GM18868 (cell line): ENCODE measurements at regions not wholly inside any gene's neighbourhood (a gene's known extent, or its start where the extent isn't known, plus 50 kb on each side); places are given as distances from the start of the nearest gene placed in this dataset.

Experiments
- ATAC-seq: cut with Tn5 transposase; IDR thresholded peaks from one replicate; pipeline ENCODE4 v1.9.1; 2021; ENCODE audit warnings: mild to moderate bottlenecking, moderate library complexity; ENCODE audit not compliant: unreplicated experiment

DNA sequence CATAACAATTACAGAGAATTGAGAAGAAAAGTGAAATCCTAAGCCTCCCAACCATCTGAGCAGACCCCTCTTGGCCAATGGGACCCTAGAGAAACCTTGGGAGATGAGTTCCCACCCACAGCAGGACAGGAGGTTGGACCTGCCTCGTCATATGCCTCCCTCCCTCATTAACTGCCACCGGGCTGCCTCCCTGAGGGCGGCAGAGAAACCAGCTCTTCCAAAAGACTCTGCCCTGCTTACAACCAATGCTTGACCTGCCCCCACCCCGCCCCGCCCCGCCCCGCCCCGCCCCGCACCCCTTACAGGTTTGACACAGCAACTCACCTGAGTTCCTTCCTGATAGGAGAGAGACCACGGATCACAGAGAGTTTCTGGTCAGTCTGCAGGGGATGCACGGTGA is 86.1 kb downstream of the ADRA2C start:
- no peak for ATAC-seq

DNA sequence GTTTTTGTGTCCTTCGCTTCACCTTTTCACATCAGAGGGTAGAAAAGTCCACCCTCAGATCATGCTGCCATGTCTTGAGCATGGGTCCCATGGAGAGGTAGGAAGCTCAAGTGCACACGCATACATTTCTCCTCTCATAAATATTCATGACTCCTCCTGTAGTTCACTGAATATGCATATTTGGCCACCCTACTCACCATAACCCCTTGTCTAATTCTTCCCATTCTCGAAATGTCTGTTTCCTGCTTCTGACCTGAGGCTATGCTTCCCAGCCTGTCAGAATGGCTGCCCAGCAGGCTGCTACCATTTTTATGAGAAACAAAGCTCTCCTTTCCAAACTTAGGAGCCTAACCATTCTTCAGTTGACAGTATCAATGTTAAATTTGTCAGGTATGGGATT is 86.5 kb downstream of the ADRA2C start:
- ATAC-seq: no peak

DNA sequence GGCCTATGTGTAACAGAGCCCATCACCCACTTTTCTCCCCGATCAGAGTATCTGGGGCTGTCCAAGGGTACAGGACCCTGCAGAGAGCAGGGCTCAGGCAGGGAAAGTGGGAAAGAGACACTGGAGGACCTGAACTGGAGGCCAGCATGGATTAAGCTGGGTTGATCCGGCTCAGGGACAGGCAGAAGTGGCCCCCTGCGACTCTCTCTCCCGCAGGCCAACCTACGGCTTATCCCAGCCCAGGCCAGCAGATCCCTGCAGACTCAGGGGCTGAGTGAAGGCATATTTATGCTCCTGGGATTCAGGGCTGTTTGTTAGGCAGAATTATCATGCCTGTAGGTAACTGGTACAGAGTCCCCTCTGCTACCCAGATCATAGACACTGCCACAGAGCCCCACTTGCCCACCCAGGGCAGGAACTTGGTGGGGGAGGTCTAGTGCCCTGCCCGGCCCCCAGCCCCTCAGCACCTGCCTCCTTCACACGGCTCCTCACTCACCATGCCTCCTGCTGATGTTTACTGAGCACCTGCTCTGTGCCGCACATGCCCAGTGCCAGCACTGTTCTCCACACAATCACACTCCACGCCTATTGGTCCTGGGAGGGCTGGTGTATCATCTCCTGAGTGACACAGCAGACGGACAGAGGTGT is 87.3 kb downstream of the ADRA2C start:
- ATAC-seq: no peak

DNA sequence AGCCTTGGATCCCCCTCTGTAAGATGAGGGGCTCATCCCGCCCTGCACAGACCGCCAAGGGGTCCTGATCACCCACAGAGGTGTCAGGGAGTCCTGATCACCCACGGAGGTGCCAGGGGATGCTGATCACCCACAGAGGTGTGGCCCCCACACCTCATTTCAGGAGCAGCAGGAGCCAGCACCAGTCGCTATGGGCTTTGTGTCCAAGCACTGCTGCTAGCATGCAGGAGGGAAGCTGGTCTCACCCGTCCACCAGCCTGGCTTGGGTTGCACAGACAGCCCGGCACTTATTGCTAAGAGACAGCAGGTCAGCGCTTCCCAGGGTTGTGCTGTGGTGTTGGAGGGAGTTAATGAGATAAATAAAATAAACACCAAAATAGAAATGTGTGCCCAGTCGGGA is 88.5 kb downstream of the ADRA2C start:
- ATAC-seq: no peak

DNA sequence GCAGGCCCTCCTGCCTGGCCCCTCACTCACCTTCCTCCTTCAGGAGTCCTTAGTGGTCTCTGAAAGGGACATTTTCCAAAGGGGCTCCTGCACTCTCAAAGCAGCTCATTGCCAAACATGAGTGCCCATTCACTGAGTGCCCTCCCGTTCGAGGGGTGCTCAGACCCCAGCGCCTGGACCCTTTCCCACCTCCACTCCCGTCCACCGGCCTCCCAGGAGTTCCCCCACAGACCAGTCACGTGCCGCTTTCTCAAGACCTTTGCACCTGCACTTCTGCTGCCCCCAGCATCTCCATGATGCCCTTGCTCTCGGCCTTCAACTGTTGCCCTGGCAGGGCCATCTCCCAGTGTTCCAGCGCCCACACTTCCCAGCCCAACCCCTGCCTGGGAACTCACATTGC is 89.5 kb downstream of the ADRA2C start:
- ATAC-seq: no peak

DNA sequence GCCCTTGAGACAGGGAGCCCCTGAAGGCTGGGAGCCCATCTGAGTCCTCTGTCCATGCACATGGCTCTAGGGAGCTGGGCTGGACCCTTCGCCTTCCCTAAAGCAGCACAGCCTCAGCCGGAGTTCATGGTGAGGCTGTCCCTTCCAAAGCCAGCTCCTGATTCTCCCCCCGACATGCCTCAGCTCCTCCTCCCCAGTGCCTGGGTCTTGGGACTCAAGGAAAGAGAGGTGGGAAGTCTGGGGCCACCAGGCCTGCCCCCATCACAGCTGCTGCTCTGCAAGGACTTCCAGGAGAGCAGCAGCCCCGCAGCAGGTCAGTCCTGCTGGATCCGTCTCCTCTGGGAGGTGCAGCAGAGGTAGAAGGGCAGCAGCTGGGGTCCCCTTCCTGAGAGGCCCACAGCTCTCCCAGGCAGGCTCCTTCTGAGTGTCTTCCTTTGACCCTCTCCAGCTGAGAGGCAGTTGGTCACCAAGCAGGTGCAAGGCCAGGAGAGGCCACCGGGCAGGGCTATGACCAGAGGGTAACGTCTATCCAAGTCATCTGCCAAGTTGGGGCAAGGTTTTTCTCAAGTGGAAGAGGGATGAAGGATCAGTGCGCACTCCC is 90.5 kb downstream of the ADRA2C start:
- no peak for ATAC-seq

DNA sequence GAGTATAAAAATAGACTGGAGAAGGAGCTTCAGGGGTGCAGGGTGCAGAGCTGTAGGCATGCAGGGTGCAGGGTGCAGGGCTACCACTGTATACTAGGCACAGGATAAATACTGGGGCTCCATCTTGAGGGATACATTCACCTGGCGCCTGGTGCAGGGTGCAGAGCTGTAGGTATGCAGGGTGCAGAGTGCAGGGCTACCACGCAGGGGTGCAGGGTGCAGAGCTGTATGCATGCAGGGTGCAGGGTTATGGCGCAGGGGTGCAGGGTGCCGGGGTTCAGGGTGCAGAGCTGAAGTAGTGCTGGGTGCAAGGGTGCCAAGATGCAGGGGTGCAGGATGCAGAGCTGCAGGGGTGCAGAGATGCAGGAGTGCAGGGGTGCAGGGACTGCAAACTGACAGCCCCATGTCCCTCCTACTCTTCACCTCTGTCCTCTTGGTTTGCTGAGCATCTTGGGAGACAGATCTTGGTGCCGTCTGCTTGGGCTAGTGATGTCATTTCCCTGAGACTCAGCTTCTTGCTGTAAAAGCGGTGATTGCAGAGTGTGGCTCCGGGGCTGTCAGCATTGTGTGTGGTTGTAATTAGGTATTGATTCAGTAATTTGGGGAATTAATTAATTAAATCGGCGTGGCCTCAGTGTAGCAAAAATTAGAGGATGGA is 91.2 kb downstream of the ADRA2C start:
- no peak for ATAC-seq

DNA sequence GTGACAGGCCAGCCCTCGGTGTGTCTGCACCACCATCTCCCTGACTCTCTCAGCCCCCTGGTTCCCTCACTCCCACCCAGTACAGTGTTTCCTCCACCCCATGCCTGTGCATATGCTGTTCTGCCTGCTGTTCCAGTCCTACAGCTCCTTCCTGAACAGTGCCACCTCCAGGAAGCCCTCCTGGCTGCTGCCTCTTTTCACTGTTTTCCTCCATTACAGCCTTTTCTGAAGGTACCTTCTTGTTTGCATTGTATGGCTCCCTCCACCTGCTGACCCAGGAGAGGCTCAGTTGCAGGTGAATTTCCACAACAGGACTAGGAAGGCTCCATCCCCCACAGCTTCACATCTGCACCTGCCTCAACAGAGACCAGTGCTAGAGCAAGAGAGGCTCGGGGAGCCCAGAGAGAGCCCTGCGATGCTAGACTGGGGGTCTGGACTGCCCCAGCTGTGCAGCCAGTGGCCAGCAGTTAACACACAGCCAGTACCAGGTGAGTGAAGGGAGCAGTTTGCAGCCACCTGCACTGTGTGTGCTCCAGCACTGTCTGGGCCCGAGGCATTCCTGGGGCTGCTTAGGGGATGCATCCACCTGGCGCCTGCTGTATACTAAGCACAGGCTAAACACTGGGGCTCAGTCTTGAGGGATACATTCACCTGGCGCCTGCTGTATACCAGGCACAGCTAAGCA is 92.0 kb downstream of the ADRA2C start:
- no peak for ATAC-seq

DNA sequence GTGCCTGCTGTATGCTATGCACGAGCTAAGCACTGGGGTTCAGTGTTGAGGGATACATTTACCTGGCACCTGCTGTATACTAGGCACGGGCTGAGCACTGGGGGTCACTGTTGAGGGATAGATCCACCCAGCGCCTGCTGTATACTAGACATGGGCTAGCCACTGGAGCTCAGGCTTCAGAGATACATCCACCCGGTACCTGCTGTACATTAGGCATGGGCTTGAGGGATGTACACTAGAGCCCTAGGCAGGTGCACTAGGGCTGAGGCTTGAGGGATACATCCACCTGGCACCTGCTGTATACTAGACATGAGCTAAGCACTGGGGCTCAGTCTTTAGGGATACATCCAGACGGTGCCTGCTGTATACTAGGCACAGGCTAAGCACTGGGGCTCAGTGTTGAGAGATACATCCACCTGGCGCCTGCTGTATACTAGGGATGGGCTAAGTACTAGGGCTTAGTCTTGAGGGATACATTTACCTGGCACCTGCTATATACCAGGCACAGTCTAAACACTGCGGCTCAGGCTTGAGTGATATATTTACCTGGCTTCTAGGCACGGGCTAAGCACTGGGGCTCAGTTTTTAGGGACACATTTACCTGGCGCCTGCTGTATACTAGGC is 92.7 kb downstream of the ADRA2C start:
- ATAC-seq: no peak

DNA sequence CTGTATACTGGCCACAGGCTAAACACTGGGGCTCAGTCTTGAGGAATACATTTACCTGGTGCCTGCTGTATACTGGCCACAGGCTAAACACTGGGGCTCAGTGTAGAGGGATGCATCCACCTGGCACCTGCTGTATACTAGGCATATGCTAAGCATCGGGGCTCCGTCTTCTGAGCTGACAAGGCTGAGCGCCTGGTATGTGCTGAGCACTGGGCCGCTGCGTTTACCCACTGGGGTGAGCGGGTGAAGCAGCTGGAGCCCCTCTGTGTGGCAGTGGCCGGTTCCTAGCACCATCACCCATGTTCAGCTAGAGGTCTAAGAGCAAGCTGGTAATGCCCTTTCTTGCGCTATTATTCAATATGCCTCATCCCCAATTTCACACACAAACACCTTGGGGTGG is 93.4 kb downstream of the ADRA2C start:
- no peak for ATAC-seq

DNA sequence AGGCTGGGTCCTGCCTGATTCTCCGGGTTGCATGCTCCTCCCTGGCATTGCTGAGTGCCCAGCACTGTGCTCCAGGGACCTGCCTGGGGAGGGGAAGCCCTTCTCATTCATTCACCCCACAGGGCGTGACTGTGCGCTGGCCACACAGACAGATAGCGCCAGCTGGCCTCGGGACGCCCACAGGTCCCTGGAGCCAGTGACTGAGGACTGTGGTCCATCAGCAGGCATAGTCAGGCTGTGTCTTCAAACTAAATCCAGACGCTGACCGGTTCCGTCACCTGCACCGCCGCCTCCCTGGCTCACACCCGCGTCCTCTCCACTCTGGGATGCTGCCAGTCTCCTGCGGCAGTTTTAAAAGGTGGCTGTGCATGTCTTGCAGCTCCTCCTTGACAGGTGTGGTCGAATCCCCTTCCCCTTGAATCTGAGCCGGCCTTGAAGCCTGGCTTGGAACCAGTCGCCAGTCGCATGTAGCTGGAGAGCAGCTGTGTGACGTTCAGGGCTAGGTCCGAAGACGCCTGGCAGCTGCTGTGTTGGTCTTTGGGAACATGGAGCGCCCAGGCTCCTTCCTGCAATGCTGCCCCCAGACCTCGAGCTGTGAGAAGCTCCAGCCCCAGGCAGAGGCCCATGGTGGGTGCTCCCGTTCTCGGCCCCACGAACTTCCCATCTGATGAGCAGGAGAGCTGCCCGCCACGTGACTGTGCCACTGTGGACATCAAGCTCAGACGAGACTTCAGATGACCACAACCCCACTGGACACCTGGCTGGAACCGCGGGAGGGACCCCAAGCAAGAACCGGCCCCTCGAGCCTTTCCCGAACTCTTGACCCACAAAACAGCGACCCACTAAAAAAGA is 94.1 kb downstream of the ADRA2C start:
- no peak for ATAC-seq

DNA sequence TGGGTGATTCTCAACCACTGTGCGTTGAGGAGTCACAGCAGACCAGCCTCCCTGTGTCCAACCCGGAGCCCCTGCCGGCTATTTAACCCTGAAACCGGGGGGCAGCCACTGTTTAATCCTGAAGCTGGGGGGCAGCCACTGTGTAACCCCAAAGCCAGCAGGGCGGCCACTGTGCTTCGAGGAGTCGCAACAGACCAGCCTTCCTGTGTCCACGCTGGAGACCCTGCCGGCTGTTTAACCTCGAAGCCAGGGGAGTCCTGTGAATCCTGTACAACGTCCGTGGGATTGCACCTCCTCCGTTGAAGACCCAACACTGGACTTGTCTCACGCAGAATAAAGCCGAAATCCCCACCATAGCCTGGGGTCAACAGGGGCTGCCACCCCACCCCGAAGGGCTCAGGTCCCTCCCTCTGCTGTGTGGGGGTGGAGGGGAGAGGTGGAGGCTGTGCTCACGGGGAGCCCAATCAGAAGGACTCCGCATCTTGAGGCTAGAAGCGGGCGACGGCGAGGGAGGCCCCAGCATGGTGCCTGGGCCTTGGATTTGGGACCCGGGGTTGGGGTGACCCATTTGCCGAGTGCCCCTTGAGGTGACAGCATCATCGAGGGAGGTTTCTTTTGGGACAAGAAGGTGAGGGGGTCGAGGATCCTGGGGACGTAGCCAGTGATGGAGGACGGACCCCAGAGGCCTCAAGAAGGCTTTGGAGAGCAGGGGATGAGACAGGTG is 94.9 kb downstream of the ADRA2C start:
- no peak for ATAC-seq

DNA sequence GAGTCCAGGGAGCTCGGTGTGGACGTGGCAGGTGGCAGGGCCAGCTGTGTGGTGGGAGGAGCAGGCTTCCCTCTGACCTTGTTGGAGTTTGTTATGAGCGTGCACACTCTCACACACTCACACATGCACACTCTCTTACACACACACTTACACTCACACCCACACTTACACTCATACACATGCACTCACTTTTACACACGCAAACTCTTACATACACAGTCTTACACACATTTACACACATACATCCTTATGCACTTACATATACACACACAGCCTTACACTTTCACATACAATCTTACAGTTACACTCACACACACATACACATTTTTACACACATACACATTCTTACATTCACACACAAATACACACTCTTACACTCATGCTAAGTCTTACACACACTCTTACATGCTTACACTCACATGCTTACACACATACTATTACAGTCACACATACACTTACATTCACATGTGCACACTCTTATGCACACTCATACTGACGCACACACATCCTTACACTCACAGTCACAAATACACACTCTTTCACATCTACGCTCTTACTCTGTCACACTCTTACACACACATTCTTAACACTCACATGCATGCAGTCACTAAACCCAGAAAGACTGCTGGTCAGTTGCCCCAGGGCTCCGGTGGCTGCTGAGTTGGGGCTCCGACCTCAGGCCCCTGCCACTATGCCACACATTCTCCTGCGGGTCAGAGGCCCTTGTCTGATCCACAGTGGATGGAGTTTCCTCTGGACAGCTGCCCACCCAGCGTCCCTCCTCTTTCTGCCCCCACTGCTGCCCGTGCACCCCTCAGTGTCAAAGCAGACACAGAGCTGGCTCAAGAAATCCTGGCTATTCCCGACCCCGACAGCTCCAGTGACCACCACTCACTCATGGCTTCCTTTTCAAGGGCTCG is 95.8 kb downstream of the ADRA2C start:
- ATAC-seq: no peak

DNA sequence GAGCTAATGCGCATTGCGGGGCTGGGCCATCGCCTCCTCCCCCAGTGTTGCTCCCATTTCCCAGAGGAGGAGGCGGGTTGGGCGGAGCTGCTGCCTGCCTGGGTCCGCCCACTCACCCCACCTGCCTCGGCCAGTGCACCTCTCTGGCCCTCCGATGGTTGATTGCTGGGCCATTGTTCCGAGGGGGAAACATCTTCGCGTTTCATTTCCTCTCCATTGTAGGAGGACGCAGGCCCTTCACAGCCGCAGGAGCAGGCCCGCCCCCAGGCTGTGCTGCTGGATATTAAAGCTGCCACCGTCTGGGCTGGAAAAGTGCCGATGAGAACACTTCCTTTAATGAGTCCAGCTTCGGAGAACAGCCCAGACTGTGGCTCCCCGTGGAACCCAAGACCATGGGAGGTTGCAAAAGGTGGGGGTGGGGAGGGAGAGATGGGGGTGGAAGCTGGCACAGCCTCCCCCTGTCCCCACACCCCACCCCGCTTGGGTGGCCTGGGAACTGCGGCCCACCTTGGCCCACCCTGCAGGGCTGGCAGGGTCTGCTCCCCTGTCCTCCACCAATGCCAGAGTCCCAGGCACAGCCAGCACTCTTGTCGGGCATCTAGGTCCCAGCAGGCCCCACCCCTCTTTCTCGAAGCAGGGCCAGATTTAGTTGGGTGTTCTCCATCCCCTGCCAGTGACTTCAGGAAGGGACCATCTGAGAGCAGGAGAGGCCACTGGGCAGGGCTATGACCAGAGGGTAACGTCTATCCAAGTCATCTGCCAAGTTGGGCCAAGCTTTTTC is 96.6 kb downstream of the ADRA2C start:
- no peak for ATAC-seq

DNA sequence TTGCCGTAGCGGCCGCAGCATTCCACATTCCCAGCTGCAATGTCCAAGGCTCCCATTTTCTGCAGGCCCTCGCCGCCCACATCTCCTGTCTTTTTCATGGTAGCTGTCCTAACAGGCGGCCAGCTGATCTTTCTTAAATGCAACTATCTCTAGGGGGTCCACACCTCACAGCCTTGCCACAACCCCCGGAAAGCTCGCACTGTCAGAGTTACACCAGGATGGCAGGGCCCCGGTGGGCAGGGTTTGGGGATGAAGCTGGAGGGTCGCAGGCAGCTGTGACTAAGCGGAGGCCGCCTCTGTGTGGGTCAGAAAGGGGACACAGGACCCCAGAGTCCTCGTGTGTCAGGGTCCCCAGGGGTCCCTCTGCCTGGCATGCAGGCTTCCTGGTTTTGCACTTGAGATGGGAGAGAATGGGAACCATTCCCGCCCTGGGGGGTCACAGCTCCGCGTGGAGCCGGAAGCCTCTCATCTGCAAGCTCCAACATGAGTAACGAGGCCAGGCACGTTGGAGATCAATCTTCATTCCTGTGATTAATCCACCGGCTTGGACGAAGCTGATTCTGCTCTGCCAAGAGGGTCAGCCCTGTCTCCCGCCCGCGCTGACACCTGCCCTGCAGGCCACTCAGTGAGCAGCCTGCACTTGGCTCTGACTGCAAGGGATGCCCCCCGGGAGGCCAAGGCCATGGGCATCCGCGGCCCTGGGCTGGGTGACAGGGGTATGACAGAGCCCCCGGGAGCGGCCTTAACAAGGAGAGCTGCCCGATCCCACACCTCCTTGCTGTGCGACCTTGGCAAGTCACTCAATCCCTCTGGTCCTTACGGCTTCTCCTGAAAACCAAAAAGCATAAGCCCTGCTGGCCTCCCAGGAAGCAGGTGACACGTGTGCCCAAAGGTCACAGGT is 97.9 kb downstream of the ADRA2C start:
- no peak for ATAC-seq

DNA sequence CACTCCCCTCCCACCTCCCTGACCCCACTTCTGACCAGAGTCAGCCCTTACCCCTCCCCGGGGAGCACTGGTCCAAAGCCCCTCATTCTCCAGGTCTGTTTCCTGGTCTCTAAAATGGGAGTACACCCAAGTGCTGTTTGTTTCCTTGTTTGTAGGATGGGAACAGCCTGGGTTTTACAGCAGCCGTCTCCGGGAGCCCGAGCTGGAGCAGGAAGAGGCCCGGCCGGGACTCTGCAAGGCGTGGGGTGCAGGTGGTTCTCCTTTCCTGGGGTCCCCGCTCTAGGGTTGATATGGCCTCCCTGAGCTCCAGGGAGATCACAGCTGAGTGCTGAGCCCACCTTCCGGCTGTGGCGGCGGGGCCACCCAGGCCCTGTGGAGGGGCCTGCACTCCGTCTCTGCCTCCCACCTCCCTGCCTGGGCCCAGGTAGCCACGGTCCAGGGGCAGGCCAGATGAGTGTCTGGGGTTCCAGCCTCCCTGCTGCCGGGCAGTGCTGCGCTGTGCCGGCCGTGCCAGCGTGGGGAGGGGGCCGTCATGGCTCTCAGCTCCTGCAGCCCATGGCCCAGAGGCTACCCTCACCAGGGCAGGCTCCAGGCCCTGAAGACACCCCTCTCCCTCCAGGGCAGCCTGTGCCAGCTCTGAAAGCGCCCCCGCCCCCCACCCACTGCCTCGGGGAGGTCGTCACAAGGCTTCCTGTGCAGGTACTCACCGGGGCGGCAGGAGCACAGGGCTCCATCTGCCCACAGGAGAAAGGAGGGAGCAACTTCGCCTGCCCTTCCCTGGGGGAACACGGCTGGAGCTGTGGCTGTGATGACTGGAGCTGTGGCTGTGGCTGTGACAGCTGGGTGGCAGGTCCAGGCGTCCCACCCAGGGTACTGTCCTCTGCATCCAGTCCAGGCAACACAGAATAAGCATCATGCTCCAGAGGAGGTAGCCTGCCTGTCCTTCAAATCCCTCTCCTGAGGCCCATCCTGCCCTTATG is 98.8 kb downstream of the ADRA2C start:
- ATAC-seq: no peak
